ENCODE measurements at regions not wholly inside any gene's neighbourhood (a gene's known extent, or its start where the extent isn't known, plus 50 kb on each side); places are given as distances from the start of the nearest gene placed in this dataset.

- Histone ChIP-seq H3K27ac (no peak overlapping the region), H3K36me3 (peaks cover 0 to 5% (median 0%) of the 10 kb centered on the region in 9 donors), H3K4me1 (no peaks in the 10 kb centered on the region), H3K27me3 (no peaks in the 10 kb centered on the region), H3K4me3 (no peak overlapping the region), H3K9me3 (no peaks in the 10 kb centered on the region)
- no peak for ATAC-seq
- 46 to 57% methylated on average over 2 of the region's 2 CpGs for WGBS, 2 donors
- TF ChIP-seq CTCF (IDR thresholded peaks at IDR 0.05) = no peak
- DNase-seq = no peak
- intact Hi-C loops (cut with DNase I) = no loop called here
Measured at GRCh38 chrX:7280520-7280919, 132.6 kb upstream of the PUDP start.

GRCh38 chrX:7272346-7272745, 124.4 kb upstream of the PUDP start:
- intact Hi-C loops (cut with DNase I) = no loop called here
- no peak for DNase-seq
- Histone ChIP-seq H3K36me3 (peaks cover 0 to 5% (median 0%) of the 10 kb centered on the region in 9 donors), H3K27ac (no peak overlapping the region), H3K4me3 (no peak overlapping the region), H3K9me3 (no peaks in the 10 kb centered on the region), H3K27me3 (no peaks in the 10 kb centered on the region), H3K4me1 (peaks cover 0 to 23% (median 0%) of the 10 kb centered on the region in 9 donors)
- no peak for TF ChIP-seq CTCF (IDR thresholded peaks at IDR 0.05)
- WGBS, 2 donors = 78 to 79% methylated on average over 6 of the region's 6 CpGs
- no peak for ATAC-seq

- WGBS, 2 donors = 68 to 86% methylated on average over 3 of the region's 3 CpGs
- Histone ChIP-seq H3K4me3 (no peak overlapping the region), H3K27ac (peak overlapping the region in 1 of 10 donors; percentile 40), H3K4me1 (peaks cover 0 to 23% (median 0%) of the 10 kb centered on the region in 9 donors), H3K9me3 (no peaks in the 10 kb centered on the region), H3K27me3 (no peaks in the 10 kb centered on the region), H3K36me3 (peaks cover 0 to 1% (median 0%) of the 10 kb centered on the region in 9 donors)
- TF ChIP-seq CTCF (IDR thresholded peaks at IDR 0.05) = no peak
- no peak for DNase-seq
- intact Hi-C loops (cut with DNase I) = no loop called here
- ATAC-seq = no peak
Measured at GRCh38 chrX:7270933-7271332, 123.0 kb upstream of the PUDP start.

GRCh38 chrX:7269991-7270390, 122.0 kb upstream of the PUDP start:
- DNase-seq (no peak), ATAC-seq (no peak)
- intact Hi-C loops (cut with DNase I) = no loop called here
- Histone ChIP-seq H3K27ac (peak overlapping the region in 1 of 10 donors; percentile 40), H3K4me3 (no peak overlapping the region), H3K27me3 (no peaks in the 10 kb centered on the region), H3K4me1 (peaks cover 0 to 23% (median 0%) of the 10 kb centered on the region in 9 donors), H3K36me3 (no peaks in the 10 kb centered on the region), H3K9me3 (no peaks in the 10 kb centered on the region)
- no peak for TF ChIP-seq CTCF (IDR thresholded peaks at IDR 0.05)
- WGBS, 2 donors = 79 to 88% methylated on average over 3 of the region's 3 CpGs

Measured in heart right ventricle (tissue), 16 donors.